Body of pancreas (tissue), 4 donors: ENCODE measurements at regions not wholly inside any gene's neighbourhood (a gene's known extent, or its start where the extent isn't known, plus 50 kb on each side); places are given as distances from the start of the nearest gene placed in this dataset.

Experiments used
- POLR2A ChIP-seq, 3 donors: fragments of 450-650 bp; IDR thresholded peaks; one replicate each; pipeline ENCODE4 v1.6.1; 2016; ENCODE audit warnings: antibody characterized with exemption in 3 of 3, mild to moderate bottlenecking in 2 of 3
- TF ChIP-seq, protein P1 (sequence below), 7 experiments: fragments of 450-650 bp in 4 of 7; fragments of 200-600 bp in 3 of 7; sonication (generic) in 3 of 7; IDR thresholded peaks; one replicate each; pipeline ENCODE4 v1.5.1; 2016 to 2019; ENCODE audit warnings: antibody characterized with exemption in 7 of 7

GRCh38 chr9:103991698-103992097 is 102.4 kb upstream of the SMC2 start:
- TF ChIP-seq, protein P1, sequence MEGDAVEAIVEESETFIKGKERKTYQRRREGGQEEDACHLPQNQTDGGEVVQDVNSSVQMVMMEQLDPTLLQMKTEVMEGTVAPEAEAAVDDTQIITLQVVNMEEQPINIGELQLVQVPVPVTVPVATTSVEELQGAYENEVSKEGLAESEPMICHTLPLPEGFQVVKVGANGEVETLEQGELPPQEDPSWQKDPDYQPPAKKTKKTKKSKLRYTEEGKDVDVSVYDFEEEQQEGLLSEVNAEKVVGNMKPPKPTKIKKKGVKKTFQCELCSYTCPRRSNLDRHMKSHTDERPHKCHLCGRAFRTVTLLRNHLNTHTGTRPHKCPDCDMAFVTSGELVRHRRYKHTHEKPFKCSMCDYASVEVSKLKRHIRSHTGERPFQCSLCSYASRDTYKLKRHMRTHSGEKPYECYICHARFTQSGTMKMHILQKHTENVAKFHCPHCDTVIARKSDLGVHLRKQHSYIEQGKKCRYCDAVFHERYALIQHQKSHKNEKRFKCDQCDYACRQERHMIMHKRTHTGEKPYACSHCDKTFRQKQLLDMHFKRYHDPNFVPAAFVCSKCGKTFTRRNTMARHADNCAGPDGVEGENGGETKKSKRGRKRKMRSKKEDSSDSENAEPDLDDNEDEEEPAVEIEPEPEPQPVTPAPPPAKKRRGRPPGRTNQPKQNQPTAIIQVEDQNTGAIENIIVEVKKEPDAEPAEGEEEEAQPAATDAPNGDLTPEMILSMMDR (IDR thresholded peaks at IDR 0.05), result no peak
- TF ChIP-seq POLR2A (IDR thresholded peaks at IDR 0.05), result no peak
